Caco-2 (cell line): ENCODE measurements at regions not wholly inside any gene's neighbourhood (a gene's known extent, or its start where the extent isn't known, plus 50 kb on each side); places are given as distances from the start of the nearest gene placed in this dataset.

Experiments
- BruUV-seq: library from RNA; stranded (reverse); fragments of 400-500 nt; replicated peaks from 2 replicates; lab custom pipeline; 2021; lab: Mats Ljungman, UMichigan
- CTCF ChIA-PET: fragments of 300-600 bp; sonication (Branson Sonifier 250); formaldehyde crosslinking; loops from one replicate; lab custom pipeline; 2022; ENCODE audit warnings: antibody characterized with exemption; lab: Charles Lee
- POLR2A ChIA-PET: fragments of 300-600 bp; sonication (Branson Sonifier 250); formaldehyde crosslinking; loops from one replicate; lab custom pipeline; 2022; ENCODE audit warnings: antibody characterized with exemption; lab: Charles Lee
- DNase-seq, 2 experiments: peaks; one replicate each; pipeline versions ENCODE4 v3.0.0 to v3.0.0-alpha.2; 2020 to 2022
- H3K27me3 ChIP-seq: replicated peaks from 2 replicates; pipeline ENCODE4 v1.6.0; 2011; ENCODE audit warnings: low read length; ENCODE audit not compliant: control insufficient read depth, insufficient read depth
- H3K36me3 ChIP-seq: 2 replicates; pipeline ENCODE4 v1.5.1; 2011; ENCODE audit warnings: low read length; ENCODE audit not compliant: control insufficient read depth, insufficient read depth
- H3K4me1 ChIP-seq: fragments of 250-450 bp; sonication (Bioruptor Pico); 2 replicates; pipeline ENCODE4 v1.5.1; 2020; ENCODE audit warnings: mild to moderate bottlenecking
- H3K4me3 ChIP-seq: 2 replicates; pipeline ENCODE4 v1.5.1; 2011; ENCODE audit warnings: low read depth, mild to moderate bottlenecking, control low read depth, low read length
- H3K9me3 ChIP-seq: fragments of 250-450 bp; sonication (Bioruptor Pico); 2 replicates; pipeline ENCODE4 v1.5.1; 2020; ENCODE audit warnings: mild to moderate bottlenecking, moderate library complexity
- H3K27ac Mint-ChIP-seq: one replicate; pipeline ENCODE4 v1.8.0; 2022; ENCODE audit warnings: mixed read lengths; ENCODE audit not compliant: unreplicated experiment
- H3K27me3 Mint-ChIP-seq: one replicate; pipeline ENCODE4 v1.8.0; 2022; ENCODE audit warnings: mixed read lengths; ENCODE audit not compliant: insufficient read depth, unreplicated experiment
- H3K36me3 Mint-ChIP-seq: one replicate; pipeline ENCODE4 v1.8.0; 2022; ENCODE audit warnings: mild to moderate bottlenecking, mixed read lengths; ENCODE audit not compliant: insufficient read depth, unreplicated experiment
- H3K4me1 Mint-ChIP-seq: one replicate; pipeline ENCODE4 v1.8.0; 2022; ENCODE audit warnings: low read depth, mixed read lengths; ENCODE audit not compliant: unreplicated experiment
- H3K4me3 Mint-ChIP-seq: one replicate; pipeline ENCODE4 v1.8.0; 2022; ENCODE audit warnings: mild to moderate bottlenecking, moderate library complexity, mixed read lengths; ENCODE audit not compliant: unreplicated experiment
- H3K9me3 Mint-ChIP-seq: one replicate; pipeline ENCODE4 v1.8.0; 2022; ENCODE audit warnings: mixed read lengths; ENCODE audit not compliant: unreplicated experiment
- intact Hi-C: fragments of 100-400 bp; cut with micrococcal nuclease; formaldehyde crosslinking; loops from one replicate; pipeline ENCODE4 v1.10.0; 2022; ENCODE audit not compliant: unreplicated experiment
- TF ChIP-seq, protein P1 (sequence below), 2 experiments: fragments of 200-600 bp in 1 of 2; IDR thresholded peaks; 1 replicate in 1 of 2; 2 replicates in 1 of 2; pipeline versions ENCODE4 v1.5.1 to v1.8.0; 2011 to 2022; ENCODE audit warnings: antibody characterized with exemption in 1 of 2, control low read depth in 1 of 2, inconsistent platforms in 1 of 2, low read depth in 1 of 2, low read length in 1 of 2, mild to moderate bottlenecking in 1 of 2, moderate library complexity in 1 of 2; ENCODE audit not compliant: insufficient read depth in 1 of 2, severe bottlenecking in 1 of 2, unreplicated experiment in 1 of 2

DNA sequence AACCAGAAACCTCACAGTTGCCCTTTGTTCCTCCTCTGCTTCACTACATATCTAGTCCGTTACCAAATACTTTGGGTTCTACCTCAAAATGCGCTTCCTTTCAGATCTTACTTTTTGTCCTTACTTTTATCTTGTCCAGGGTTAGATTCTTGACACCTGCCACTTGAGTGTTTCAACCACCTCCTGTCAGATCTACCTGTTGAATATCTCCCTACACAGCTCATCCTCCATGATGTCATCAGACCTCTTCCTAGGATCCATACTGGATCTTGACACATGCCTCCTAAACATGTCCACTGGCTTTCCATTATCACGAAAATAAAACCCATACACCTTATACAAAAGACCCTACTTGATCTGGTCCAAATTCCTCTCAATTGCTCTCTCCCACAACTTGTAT lies 125.2 kb upstream of the SLC24A2 start:
- TF ChIP-seq, protein P1, sequence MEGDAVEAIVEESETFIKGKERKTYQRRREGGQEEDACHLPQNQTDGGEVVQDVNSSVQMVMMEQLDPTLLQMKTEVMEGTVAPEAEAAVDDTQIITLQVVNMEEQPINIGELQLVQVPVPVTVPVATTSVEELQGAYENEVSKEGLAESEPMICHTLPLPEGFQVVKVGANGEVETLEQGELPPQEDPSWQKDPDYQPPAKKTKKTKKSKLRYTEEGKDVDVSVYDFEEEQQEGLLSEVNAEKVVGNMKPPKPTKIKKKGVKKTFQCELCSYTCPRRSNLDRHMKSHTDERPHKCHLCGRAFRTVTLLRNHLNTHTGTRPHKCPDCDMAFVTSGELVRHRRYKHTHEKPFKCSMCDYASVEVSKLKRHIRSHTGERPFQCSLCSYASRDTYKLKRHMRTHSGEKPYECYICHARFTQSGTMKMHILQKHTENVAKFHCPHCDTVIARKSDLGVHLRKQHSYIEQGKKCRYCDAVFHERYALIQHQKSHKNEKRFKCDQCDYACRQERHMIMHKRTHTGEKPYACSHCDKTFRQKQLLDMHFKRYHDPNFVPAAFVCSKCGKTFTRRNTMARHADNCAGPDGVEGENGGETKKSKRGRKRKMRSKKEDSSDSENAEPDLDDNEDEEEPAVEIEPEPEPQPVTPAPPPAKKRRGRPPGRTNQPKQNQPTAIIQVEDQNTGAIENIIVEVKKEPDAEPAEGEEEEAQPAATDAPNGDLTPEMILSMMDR (IDR thresholded peaks at IDR 0.05; ENCODE audit: insufficient read depth in 1 of 2, low read depth in 1 of 2, low read length in 1 of 2, severe bottlenecking in 1 of 2, unreplicated experiment in 1 of 2): no peak
- H3K9me3 Mint-ChIP-seq: no peaks in the 10 kb centered on the region
- BruUV-seq: no TSS peak
- Histone ChIP-seq H3K9me3 (no peaks in the 10 kb centered on the region), H3K4me3 (no peak overlapping the region), H3K4me1 (no peaks in the 10 kb centered on the region), H3K27me3 (no peaks in the 10 kb centered on the region), H3K36me3 (no peaks in the 10 kb centered on the region)
- no peak for DNase-seq
- intact Hi-C loops: no loop called here
- no peak overlapping the region for H3K4me3 Mint-ChIP-seq
- no peak overlapping the region for H3K27ac Mint-ChIP-seq
- no peaks in the 10 kb centered on the region for H3K4me1 Mint-ChIP-seq
- ChIA-PET CTCF (no interaction called here), POLR2A (no interaction called here)
- H3K36me3 Mint-ChIP-seq: no peaks in the 10 kb centered on the region
- H3K27me3 Mint-ChIP-seq: no peaks in the 10 kb centered on the region

GRCh38 chr9:19913151-19913550 lies 124.3 kb upstream of the SLC24A2 start:
- Mint-ChIP-seq H3K27ac (no peak overlapping the region), H3K4me3 (no peak overlapping the region), H3K36me3 (no peaks in the 10 kb centered on the region), H3K9me3 (no peaks in the 10 kb centered on the region), H3K4me1 (no peaks in the 10 kb centered on the region), H3K27me3 (no peaks in the 10 kb centered on the region)
- POLR2A ChIA-PET: no interaction called here
- BruUV-seq: no TSS peak
- Histone ChIP-seq H3K27me3 (no peaks in the 10 kb centered on the region), H3K4me3 (no peak overlapping the region), H3K9me3 (no peaks in the 10 kb centered on the region), H3K36me3 (no peaks in the 10 kb centered on the region), H3K4me1 (no peaks in the 10 kb centered on the region)
- CTCF ChIA-PET: no interaction called here
- TF ChIP-seq, protein P1 (IDR thresholded peaks at IDR 0.05; ENCODE audit: insufficient read depth in 1 of 2, low read depth in 1 of 2, low read length in 1 of 2, severe bottlenecking in 1 of 2, unreplicated experiment in 1 of 2): no peak
- no peak for DNase-seq
- intact Hi-C loops: no loop called here

- TF ChIP-seq, protein P1 (IDR thresholded peaks at IDR 0.05; ENCODE audit: insufficient read depth in 1 of 2, low read depth in 1 of 2, low read length in 1 of 2, severe bottlenecking in 1 of 2, unreplicated experiment in 1 of 2): no peak
- no peaks in the 10 kb centered on the region for H3K27me3 ChIP-seq
- no peak overlapping the region for H3K27ac Mint-ChIP-seq
- H3K36me3 Mint-ChIP-seq: no peaks in the 10 kb centered on the region
- H3K4me1 Mint-ChIP-seq: no peaks in the 10 kb centered on the region
- H3K4me3 ChIP-seq: no peak overlapping the region
- H3K27me3 Mint-ChIP-seq: no peaks in the 10 kb centered on the region
- no peaks in the 10 kb centered on the region for H3K9me3 ChIP-seq
- H3K4me3 Mint-ChIP-seq: no peak overlapping the region
- no peaks in the 10 kb centered on the region for H3K4me1 ChIP-seq
- no TSS peak for BruUV-seq
- intact Hi-C loops: no loop called here
- H3K36me3 ChIP-seq: no peaks in the 10 kb centered on the region
- ChIA-PET POLR2A (no interaction called here), CTCF (no interaction called here)
- DNase-seq: no peak
- H3K9me3 Mint-ChIP-seq: no peaks in the 10 kb centered on the region
Observed at GRCh38 chr9:19903076-19903475, 114.2 kb upstream of the SLC24A2 start.
